H1 (cell line): ENCODE measurements at regions not wholly inside any gene's neighbourhood (a gene's known extent, or its start where the extent isn't known, plus 50 kb on each side); places are given as distances from the start of the nearest gene placed in this dataset.

ENCODE experiments used
- ASH2L ChIP-seq: fragments of 200-600, 300-600 bp; sonication (generic); IDR thresholded peaks from one replicate; pipeline ENCODE4 v1.7.1; 2017; ENCODE audit warnings: low read length
- E2F6 ChIP-seq: IDR thresholded peaks from 2 replicates; pipeline ENCODE4 v1.6.1; 2012; ENCODE audit warnings: inconsistent platforms
- FOSL1 ChIP-seq: IDR thresholded peaks from 2 replicates; pipeline ENCODE4 v1.6.1; 2011; ENCODE audit warnings: mild to moderate bottlenecking, low read depth, low read length, moderate library complexity; ENCODE audit not compliant: insufficient read depth
- SAP30 ChIP-seq: fragments of 300-600 bp; sonication (generic); IDR thresholded peaks from 2 replicates; pipeline ENCODE4 v1.7.1; 2012; ENCODE audit warnings: low read length, moderate library complexity, mild to moderate bottlenecking, inconsistent platforms; ENCODE audit not compliant: insufficient read depth, insufficient replicate concordance
- SIRT6 ChIP-seq: IDR thresholded peaks from one replicate; pipeline ENCODE4 v1.7.1; 2012; ENCODE audit warnings: low read length, inconsistent platforms

- TF ChIP-seq SIRT6, result no peak
- no peak for TF ChIP-seq SAP30
- TF ChIP-seq FOSL1, result no peak
- no peak for TF ChIP-seq ASH2L
- no peak for TF ChIP-seq E2F6
These were observed 280.5 kb downstream of the MBNL1 start (continued) for GRCh38 chr3:152549263-152549662.
